WTC11 (cell line): ENCODE measurements at regions not wholly inside any gene's neighbourhood (a gene's known extent, or its start where the extent isn't known, plus 50 kb on each side); places are given as distances from the start of the nearest gene placed in this dataset.

Experiments used
- ATAC-seq: fragments of 200-7000 bp; cut with Tn5 transposase; 2 replicates; pipeline ENCODE4 v1.10.0; 2021; ENCODE audit warnings: mild to moderate bottlenecking, moderate library complexity
- CTCF ChIA-PET: fragments of 300-600 bp; sonication (Branson Sonifier 250); formaldehyde crosslinking; loops from one replicate; lab custom pipeline; 2021; ENCODE audit warnings: antibody characterized with exemption; lab: Charles Lee
- POLR2A ChIA-PET: fragments of 350-600 bp; sonication (Branson Sonifier 250); formaldehyde crosslinking; loops from one replicate; lab custom pipeline; 2021; ENCODE audit warnings: antibody characterized with exemption; lab: Charles Lee
- DNase-seq: peaks from one replicate; pipeline ENCODE4 v3.0.0; 2021; ENCODE audit warnings: low spot score
- H3K27ac Mint-ChIP-seq: 2 replicates; pipeline ENCODE4 v1.8.0; 2021; ENCODE audit warnings: mixed read lengths
- H3K27me3 Mint-ChIP-seq: 2 replicates; pipeline ENCODE4 v1.8.0; 2021; ENCODE audit warnings: low read depth, mild to moderate bottlenecking, moderate library complexity, mixed read lengths
- H3K36me3 Mint-ChIP-seq: 2 replicates; pipeline ENCODE4 v1.8.0; 2021; ENCODE audit warnings: mixed read lengths
- H3K4me1 Mint-ChIP-seq: 2 replicates; pipeline ENCODE4 v1.8.0; 2022; ENCODE audit warnings: mixed read lengths
- H3K4me3 Mint-ChIP-seq: 2 replicates; pipeline ENCODE4 v1.8.0; 2021; ENCODE audit warnings: mild to moderate bottlenecking, moderate library complexity, mixed read lengths
- H3K9me3 Mint-ChIP-seq: 2 replicates; pipeline ENCODE4 v1.8.0; 2021; ENCODE audit warnings: mixed read lengths
- AFF4 ChIP-seq: sonication (generic); formaldehyde crosslinking; IDR thresholded peaks from 2 replicates; pipeline ENCODE4 v1.8.1; 2023; ENCODE audit warnings: mild to moderate bottlenecking, missing genetic modification reagents, borderline replicate concordance
- ATF1 ChIP-seq: sonication (generic); formaldehyde crosslinking; IDR thresholded peaks from 2 replicates; pipeline ENCODE4 v1.8.1; 2023; ENCODE audit warnings: mild to moderate bottlenecking, moderate library complexity, missing genetic modification reagents
- FOXP1 ChIP-seq: sonication (generic); formaldehyde crosslinking; IDR thresholded peaks from 2 replicates; pipeline ENCODE4 v1.8.0; 2022; ENCODE audit warnings: missing genetic modification reagents, mild to moderate bottlenecking, moderate library complexity, borderline replicate concordance
- HMGA2 ChIP-seq: fragments of 250-450 bp; sonication (Bioruptor Pico); IDR thresholded peaks from 2 replicates; pipeline ENCODE4 v1.4.0; 2021; ENCODE audit warnings: mild to moderate bottlenecking, moderate library complexity
- HMGXB4 ChIP-seq: sonication (generic); formaldehyde crosslinking; IDR thresholded peaks from 2 replicates; pipeline ENCODE4 v1.8.1; 2023; ENCODE audit warnings: mild to moderate bottlenecking, moderate library complexity, missing genetic modification reagents
- KAT7 ChIP-seq: sonication (generic); formaldehyde crosslinking; IDR thresholded peaks from 2 replicates; pipeline ENCODE4 v1.8.1; 2023; ENCODE audit warnings: missing genetic modification reagents, mild to moderate bottlenecking, borderline replicate concordance
- PRDM15 ChIP-seq: sonication (generic); formaldehyde crosslinking; IDR thresholded peaks from 2 replicates; pipeline ENCODE4 v1.8.0; 2022; ENCODE audit warnings: missing genetic modification reagents
- SMAD4 ChIP-seq: sonication (generic); formaldehyde crosslinking; IDR thresholded peaks from 2 replicates; pipeline ENCODE4 v1.8.0; 2022; ENCODE audit warnings: mild to moderate bottlenecking, missing genetic modification reagents
- TEAD1 ChIP-seq: sonication (generic); formaldehyde crosslinking; IDR thresholded peaks from 2 replicates; pipeline ENCODE4 v1.8.0; 2022; ENCODE audit warnings: mild to moderate bottlenecking, missing genetic modification reagents
- TEAD4 ChIP-seq: sonication (generic); formaldehyde crosslinking; IDR thresholded peaks from 2 replicates; pipeline ENCODE4 v1.8.0; 2022; ENCODE audit warnings: mild to moderate bottlenecking, missing genetic modification reagents
- ZSCAN18 ChIP-seq: fragments of 250-450 bp; sonication (Bioruptor Pico); IDR thresholded peaks from 2 replicates; pipeline ENCODE4 v2.1.2; 2022; ENCODE audit warnings: mild to moderate bottlenecking, moderate library complexity
- TF ChIP-seq, protein P1 (sequence below): fragments of 250-450 bp; sonication (Bioruptor Pico); IDR thresholded peaks from 2 replicates; pipeline ENCODE4 v1.9.0; 2021; ENCODE audit warnings: mild to moderate bottlenecking
- TF ChIP-seq, protein P2 (sequence below): sonication (generic); formaldehyde crosslinking; IDR thresholded peaks from 2 replicates; pipeline ENCODE4 v1.8.1; 2022; ENCODE audit warnings: missing genetic modification reagents, borderline replicate concordance
- TF ChIP-seq, protein P3 (sequence below): sonication (generic); formaldehyde crosslinking; IDR thresholded peaks from 2 replicates; pipeline ENCODE4 v1.8.0; 2023; ENCODE audit warnings: mild to moderate bottlenecking, missing genetic modification reagents

GRCh38 chr10:24783504-24783903 lies 59.8 kb upstream of the ARHGAP21 start (continued):
- no peak for TF ChIP-seq HMGXB4 (CRISPR knock-in tag)
- TF ChIP-seq, protein P1, sequence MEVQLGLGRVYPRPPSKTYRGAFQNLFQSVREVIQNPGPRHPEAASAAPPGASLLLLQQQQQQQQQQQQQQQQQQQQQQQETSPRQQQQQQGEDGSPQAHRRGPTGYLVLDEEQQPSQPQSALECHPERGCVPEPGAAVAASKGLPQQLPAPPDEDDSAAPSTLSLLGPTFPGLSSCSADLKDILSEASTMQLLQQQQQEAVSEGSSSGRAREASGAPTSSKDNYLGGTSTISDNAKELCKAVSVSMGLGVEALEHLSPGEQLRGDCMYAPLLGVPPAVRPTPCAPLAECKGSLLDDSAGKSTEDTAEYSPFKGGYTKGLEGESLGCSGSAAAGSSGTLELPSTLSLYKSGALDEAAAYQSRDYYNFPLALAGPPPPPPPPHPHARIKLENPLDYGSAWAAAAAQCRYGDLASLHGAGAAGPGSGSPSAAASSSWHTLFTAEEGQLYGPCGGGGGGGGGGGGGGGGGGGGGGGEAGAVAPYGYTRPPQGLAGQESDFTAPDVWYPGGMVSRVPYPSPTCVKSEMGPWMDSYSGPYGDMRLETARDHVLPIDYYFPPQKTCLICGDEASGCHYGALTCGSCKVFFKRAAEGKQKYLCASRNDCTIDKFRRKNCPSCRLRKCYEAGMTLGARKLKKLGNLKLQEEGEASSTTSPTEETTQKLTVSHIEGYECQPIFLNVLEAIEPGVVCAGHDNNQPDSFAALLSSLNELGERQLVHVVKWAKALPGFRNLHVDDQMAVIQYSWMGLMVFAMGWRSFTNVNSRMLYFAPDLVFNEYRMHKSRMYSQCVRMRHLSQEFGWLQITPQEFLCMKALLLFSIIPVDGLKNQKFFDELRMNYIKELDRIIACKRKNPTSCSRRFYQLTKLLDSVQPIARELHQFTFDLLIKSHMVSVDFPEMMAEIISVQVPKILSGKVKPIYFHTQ (CRISPR knock-in tag) = no peak

GRCh38 chr10:24779737-24780136 lies 56.0 kb upstream of the ARHGAP21 start:
- Mint-ChIP-seq H3K27me3 (no peaks in the 10 kb centered on the region), H3K27ac (no peak overlapping the region), H3K4me1 (no peaks in the 10 kb centered on the region), H3K9me3 (peaks cover 6% of the 10 kb centered on the region), H3K36me3 (no peaks in the 10 kb centered on the region), H3K4me3 (no peak overlapping the region)
- ChIA-PET CTCF (interaction anchor here (0.6 kb wide), 1 partner anchor 192 kb away, joined by 4 read pairs; no protein-coding TSS in a partner anchor), POLR2A (no interaction called here)
- ATAC-seq = no peak
- DNase-seq = no peak
- TF ChIP-seq, protein P2, sequence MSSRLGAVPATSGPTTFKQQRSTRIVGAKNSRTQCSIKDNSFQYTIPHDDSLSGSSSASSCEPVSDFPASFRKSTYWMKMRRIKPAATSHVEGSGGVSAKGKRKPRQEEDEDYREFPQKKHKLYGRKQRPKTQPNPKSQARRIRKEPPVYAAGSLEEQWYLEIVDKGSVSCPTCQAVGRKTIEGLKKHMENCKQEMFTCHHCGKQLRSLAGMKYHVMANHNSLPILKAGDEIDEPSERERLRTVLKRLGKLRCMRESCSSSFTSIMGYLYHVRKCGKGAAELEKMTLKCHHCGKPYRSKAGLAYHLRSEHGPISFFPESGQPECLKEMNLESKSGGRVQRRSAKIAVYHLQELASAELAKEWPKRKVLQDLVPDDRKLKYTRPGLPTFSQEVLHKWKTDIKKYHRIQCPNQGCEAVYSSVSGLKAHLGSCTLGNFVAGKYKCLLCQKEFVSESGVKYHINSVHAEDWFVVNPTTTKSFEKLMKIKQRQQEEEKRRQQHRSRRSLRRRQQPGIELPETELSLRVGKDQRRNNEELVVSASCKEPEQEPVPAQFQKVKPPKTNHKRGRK (CRISPR knock-in tag) = no peak
- TF ChIP-seq ATF1 (CRISPR knock-in tag) = no peak
- TF ChIP-seq HMGA2 = no peak
- no peak for TF ChIP-seq TEAD1 (CRISPR knock-in tag)
- TF ChIP-seq KAT7 (CRISPR knock-in tag) = no peak
- no peak for TF ChIP-seq SMAD4
- TF ChIP-seq FOXP1 (CRISPR knock-in tag) = no peak
- TF ChIP-seq HMGXB4 (CRISPR knock-in tag) = no peak
- TF ChIP-seq, protein P3, sequence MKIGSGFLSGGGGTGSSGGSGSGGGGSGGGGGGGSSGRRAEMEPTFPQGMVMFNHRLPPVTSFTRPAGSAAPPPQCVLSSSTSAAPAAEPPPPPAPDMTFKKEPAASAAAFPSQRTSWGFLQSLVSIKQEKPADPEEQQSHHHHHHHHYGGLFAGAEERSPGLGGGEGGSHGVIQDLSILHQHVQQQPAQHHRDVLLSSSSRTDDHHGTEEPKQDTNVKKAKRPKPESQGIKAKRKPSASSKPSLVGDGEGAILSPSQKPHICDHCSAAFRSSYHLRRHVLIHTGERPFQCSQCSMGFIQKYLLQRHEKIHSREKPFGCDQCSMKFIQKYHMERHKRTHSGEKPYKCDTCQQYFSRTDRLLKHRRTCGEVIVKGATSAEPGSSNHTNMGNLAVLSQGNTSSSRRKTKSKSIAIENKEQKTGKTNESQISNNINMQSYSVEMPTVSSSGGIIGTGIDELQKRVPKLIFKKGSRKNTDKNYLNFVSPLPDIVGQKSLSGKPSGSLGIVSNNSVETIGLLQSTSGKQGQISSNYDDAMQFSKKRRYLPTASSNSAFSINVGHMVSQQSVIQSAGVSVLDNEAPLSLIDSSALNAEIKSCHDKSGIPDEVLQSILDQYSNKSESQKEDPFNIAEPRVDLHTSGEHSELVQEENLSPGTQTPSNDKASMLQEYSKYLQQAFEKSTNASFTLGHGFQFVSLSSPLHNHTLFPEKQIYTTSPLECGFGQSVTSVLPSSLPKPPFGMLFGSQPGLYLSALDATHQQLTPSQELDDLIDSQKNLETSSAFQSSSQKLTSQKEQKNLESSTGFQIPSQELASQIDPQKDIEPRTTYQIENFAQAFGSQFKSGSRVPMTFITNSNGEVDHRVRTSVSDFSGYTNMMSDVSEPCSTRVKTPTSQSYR (CRISPR knock-in tag) = no peak
- TF ChIP-seq PRDM15 (CRISPR knock-in tag) = no peak
- TF ChIP-seq AFF4 = no peak
- TF ChIP-seq ZSCAN18 (CRISPR knock-in tag) = no peak
- TF ChIP-seq TEAD4 (CRISPR knock-in tag) = no peak
